H4 (cell line): ENCODE measurements at regions not wholly inside any gene's neighbourhood (a gene's known extent, or its start where the extent isn't known, plus 50 kb on each side); places are given as distances from the start of the nearest gene placed in this dataset.
"Not testable (repeated sequence)": the region's sequence is repeated elsewhere in the genome, so short reads cannot be mapped to it uniquely, and the experiment has no call there.

ENCODE experiments used
- DNase-seq: peaks from one replicate; pipeline ENCODE4 v3.0.0-alpha.2; 2015; ENCODE audit warnings: low spot score

DNA sequence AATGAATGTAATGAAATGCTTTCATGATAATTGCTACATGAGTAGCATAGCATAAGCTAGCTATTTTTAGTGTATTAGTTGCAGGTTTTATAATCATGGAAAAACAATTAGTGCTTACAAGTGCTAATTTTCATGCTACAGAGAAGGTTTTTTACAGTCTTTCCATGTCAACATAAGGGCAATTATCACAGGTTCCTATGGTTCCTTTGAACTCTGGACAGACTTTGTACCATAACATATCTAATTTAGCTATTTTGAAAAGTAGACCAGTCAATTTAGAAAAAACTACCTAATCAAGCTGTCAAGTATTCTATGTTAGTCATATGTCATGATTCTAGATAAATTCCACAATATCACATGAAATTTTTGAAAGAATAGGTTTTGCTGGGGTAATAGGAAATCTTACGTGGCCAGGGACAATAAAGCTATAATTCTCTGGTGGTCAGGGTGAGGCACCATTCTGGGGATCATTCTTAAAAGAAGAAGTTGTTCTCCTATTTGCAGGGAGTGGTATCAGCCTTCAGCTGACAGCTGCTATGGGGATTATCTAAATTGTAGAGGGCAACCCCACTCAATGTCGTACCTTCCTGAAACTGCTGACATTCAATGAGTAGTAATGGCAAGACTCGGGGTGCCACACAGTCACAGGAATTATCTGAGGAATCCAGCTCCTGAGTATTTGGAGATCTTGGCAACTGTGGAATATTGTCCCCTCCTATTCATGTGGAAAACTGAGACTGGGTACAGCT is 724.0 kb upstream of the LINC00305 start:
- DNase-seq = no peak

DNA sequence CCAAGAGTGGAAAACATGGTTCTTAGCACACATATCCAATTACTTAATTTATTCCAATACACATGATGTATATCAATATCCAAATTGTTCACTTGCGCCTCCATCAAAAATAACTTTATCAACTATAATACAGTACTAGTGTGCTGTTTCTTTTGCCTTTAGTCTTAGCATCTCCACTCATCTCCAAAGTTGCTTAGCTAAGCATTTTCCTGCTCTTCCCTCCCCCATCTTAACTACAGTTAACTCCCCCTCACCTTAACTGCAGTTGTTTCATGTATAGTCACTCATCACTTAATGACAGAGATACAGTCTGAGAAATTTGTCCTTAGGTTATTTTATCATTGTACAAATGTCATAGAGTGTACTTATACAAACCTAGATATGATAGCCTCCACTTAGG is 705.2 kb upstream of the LINC00305 start:
- no peak for DNase-seq

DNA sequence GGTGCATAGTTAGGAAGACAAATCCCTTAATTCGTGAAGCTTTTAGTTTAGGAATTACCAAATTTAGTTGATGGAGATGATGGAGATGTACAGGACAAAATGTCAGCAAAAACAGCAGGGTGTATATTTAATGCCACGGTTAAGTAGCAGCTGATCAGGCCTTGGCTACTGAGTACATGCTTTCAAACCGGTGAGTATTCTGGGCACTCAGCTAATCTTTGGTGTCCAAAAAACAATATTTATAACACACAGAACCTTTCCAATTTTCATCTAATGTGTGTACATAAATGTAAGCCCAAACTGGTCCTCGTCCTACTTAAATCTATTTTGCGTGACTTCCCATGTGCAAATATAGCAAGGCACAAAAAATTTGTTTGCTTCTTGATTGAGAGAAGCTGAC is 703.4 kb upstream of the LINC00305 start:
- DNase-seq = no peak

DNA sequence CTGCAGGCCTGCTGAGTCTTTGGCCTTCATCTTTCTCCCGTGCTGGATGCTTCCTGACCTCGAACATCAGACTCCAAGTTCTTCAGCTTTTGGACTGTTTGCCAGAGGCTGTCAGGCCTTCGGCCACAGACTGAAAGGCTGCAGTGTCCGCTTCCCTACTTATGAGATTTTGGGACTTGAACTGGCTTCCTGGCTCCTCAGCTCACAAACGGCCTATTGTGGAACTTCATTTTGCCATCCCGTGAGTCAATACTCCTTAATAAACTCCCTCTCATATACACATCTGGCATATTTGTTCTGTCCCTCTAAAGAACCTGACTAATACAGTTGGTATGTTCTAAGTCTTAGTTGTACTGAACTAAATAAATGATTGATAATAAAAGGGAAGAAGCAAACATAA is 702.8 kb upstream of the LINC00305 start:
- DNase-seq = no peak

DNA sequence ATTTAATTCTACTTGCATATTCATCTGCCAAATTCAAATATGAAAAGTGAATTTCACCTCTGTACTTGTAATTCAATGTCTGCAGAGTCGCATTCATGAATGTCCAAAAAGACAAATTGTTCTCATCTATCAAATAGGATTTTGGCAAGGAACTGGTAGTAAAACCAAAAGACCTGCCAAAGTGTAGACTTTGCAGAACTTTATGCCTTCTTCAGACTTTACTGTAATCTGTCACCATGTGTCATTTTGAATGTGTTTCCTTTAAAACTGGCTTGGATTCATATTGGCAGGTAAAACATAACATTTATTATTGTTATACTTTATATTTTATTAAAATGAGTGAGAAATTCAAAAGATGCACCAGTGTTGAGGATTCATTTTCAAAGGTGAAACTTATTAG is 701.9 kb upstream of the LINC00305 start:
- no peak for DNase-seq

DNA sequence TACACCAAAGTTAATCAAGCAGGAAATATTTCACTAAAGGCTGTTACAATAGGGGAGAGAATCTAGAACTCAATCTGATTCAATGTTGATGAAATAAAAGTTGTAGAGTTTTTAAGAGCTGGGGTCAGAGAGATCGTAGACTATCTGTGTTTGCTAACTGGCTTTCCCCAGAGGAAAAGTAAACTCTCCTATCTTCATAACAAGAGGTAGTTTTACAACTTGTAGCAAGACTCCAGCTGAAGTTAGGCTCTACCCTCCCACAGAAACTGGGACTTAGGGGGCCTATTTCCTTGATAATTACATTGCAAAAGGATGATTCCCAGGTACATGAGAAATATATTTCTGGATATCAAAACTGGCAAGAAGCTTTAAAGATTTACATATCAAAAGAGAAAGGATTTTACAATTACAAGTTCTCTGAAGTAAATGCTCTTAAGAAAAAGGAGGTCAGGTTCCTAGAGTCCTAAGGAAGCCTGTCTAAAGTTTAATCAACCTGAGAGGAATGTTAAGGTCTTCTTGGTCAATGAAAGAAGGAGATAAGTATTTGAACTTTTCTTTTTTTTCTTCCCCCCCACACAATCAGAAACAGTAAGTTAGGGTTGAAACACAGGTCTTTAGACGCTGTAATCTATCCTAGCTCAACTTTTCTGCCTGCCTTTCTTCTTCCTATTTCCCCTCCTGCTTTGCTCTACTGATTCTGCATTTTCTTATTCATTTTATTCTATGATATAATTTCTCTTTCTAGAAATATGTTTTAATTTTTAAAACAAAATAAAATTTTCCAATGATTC is 692.2 kb upstream of the LINC00305 start:
- no peak for DNase-seq

DNA sequence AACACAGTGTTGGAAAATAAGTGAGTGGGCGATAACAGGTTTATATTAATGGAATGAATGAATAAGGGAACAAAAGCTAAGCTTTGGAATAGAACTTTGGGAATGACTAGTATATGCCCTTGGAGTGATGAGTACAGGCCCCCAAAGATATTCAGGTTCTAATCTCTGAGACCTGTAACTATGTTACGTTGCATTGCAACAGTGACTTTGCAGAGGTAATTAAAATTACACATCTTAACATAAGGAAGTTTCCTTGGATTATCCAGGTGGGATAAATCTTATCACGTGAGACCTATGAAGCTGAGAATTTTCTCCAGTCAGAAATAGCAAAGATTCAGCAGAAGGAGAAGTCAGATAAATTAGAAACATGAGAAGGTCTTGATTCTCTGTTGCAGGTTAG is 661.5 kb upstream of the LINC00305 start:
- DNase-seq = no peak

DNA sequence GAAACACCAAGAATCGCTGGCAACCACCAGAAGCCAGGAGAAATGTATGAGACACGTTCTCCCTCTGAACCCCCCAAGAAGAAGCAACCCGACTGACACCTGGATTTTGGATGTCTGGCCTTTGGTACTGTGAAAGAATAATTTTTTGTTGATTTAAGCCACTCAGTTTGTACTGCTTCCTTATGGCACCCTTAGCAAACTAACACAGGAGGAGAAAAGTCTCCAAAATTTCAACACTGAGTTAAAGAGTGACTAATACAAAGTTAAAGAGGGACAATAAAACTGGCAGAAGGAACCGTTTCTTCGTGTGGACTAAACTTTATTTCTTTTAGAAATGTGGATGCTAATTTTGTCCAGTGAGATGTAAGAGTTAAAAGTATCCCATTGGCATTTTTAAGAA is 660.9 kb upstream of the LINC00305 start:
- no peak for DNase-seq

DNA sequence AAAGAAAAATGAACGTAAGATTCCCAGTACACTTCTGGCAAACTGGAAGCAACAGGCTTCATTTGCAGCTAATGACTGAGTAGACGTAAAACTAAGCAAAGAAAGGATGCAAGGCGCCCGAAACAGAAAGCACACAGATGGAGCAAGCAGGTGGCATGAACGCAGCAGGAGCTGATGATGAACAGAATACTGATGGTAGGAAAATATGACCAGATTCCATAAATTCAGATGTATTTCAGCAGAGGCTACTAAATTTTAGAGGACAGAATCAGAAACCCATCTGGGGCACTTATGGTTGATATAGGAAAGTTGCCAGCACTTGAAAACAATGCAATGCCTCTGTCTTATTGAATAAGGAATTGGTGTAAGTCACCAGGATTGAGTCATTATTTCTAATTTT is 658.7 kb upstream of the LINC00305 start:
- no peak for DNase-seq

DNA sequence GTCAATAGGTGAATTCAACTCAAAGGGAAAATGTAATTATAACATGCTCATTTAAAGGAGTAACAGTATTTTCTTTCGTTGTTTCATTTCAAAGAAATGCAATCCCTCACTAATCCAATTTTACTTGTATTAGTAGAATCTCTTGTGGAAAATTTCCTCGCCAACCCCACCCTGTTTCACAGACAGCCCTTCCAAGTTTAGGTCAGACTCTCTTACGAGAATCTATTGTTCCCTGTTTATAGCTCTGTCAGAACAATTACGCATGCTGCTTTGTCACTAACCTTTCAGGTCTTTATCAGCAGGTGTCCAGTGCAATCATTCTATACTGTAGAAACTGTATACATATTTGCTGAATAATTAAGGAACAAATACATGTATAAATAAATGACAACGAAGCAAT is 657.8 kb upstream of the LINC00305 start:
- DNase-seq = no peak

DNA sequence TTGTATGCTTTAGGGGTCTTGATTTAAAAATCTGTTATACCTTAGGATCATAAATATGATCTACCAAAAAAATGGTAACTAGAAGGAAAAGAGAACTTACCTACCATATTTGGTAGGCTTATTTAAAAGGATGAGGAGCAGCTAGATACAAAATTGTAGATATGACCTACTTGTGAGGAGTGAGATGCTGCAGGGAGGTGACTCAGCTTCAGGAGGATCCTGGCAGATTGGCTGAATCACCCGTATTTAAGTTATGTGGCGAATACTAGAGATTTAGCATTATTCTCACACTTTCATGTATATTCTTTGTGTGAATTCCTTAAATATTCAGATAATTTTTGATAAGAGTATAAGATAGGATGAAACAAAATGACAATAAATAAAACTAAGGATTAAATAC is 657.3 kb upstream of the LINC00305 start:
- DNase-seq = no peak

DNA sequence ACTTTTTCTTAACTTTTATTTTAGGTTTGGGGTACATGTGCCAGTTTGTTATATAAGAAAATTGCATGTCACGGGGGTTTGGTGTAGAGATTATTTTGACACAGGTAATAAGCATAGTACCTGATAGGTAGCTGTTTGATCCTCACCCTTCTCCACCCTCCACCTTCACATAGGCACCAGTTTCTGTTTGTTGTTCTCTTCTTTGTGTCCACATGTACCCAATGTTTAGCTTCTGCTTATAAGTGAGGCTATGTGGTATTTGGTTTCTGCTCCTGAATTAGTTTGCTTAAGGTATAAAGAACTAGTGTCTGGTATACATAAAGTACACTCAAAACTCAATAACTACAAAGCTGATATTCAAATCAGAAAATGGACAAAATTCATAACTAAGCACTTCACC is 654.6 kb upstream of the LINC00305 start:
- no peak for DNase-seq

DNA sequence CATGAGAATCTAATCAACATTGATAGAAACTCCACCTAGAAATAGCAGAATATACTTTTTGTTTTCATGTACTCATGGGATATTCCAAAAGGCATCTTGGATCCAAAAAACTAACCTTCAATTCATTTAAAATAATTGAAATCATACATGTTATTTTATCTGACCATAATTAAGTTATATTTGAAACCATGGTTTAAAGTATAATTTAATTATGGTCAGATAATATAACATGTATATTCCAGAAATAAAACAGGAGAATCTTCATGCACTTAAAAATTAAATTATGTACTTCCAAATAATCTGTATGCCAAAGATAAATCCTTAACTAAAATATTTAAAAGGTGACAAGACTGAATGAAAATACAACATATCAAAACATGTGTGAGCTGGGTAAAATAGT is 651.3 kb upstream of the LINC00305 start:
- DNase-seq = no peak

DNA sequence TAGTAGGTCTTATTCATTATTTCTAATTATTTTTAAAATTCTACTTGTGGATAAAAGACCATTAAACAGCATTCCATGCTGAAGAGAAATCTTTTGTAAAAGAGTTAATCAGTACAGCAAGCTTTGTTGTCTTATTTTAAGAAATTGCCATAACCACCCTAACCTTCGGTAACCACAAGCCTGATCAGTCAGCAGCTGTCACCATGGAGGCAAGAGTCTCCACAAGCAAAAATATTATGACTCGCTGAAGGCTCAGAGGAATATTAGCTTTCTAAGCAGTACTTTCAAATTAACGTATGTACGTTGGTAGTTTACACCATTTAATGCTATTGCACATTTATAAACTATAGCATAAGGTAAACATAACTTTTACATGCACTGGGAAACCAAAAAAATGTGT is 650.5 kb upstream of the LINC00305 start:
- no peak for DNase-seq

DNA sequence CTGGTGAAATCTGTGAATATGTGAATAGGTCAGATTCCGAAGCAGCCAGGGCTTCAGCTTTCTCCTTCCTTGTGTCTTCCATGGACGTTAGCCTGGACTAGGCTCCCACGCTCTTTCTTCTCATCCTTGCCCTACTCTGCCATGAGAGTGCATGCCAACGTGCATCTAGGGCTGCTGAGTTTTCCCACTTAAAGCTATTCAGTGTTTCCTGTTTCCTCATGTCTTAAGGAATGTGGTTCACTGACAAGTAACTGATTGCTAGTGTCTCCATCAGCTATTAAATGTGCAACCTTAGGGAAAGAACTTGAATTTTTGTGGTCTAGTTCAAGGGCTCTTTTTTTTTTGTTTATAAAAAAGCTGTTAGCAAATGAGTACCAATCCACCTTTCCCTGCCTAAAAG is 642.3 kb upstream of the LINC00305 start:
- DNase-seq = peak; percentile 29

DNA sequence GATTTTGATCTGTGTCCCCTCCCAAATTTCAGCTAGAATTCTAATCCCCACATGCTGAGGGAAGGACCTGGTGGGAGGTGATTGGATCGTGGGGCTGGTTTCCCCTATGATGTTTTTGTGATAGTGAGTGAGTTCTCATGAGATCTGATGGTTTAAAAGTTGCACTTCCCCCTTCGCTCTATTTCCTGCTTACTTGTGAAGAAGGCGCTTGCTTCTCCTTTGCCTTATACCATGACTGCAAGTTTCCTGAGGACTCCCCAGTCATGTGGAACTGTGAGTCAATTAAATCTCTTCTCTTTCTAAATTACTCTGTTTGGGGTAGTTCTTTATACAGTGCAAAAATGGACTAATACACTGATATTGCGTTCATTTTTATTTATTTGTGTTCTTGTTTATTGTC is 636.8 kb upstream of the LINC00305 start:
- DNase-seq = no peak

DNA sequence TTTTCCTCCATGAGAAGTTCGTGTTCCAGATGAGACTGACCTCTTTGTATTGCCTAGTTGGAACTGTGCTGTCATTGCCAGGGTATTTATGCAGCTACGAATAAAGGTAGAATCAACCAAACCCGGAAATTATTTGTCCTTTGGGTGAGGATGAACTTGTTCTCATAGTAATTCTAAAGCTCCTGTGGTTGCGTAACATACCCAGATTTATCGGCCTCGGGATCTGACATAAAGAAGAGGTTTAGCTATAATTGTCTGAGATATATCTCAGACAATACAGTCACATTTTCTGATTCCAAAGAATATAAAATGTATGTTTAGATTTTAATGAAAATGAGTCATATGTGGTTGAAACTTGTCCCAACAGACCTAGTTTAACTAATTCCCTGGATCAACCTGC is 628.7 kb upstream of the LINC00305 start:
- DNase-seq = no peak

DNA sequence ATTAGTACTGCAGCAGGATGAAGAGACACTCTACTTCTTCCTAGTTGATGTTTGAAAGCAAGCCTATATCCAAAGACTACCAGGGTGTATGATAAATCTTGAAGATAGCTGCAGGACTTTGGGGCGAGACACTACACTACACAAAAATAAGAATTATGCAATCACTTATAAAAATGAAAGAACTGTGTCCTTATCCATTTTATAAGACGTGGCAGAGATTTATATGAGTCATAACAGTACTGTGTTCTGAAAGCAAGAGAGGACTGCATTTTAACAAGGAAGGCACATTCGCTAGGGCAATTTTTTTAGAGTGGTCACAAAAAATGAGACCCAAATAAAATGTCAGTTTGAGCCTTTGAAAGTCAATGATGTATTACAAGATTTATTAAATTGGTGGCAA is 617.0 kb upstream of the LINC00305 start:
- no peak for DNase-seq

DNA sequence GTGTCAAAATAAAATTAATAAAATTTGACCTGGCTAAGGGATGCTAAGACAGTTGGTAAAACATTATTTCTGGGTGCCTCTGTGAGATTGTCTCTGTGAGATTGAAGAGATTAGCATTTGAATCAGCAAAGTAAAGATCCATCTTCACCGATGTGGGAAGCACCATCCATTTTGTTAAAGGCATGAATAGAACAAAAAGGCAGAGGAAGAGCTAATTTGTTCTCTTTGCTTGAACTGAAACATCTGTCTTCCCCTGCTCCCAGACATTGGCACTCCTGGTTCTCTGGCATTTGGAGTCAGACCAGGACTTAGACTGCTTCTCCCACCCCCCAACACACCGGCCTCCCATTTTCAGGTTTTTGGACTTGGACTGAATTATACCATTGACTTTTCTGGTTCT is 603.8 kb upstream of the LINC00305 start:
- DNase-seq = no peak

DNA sequence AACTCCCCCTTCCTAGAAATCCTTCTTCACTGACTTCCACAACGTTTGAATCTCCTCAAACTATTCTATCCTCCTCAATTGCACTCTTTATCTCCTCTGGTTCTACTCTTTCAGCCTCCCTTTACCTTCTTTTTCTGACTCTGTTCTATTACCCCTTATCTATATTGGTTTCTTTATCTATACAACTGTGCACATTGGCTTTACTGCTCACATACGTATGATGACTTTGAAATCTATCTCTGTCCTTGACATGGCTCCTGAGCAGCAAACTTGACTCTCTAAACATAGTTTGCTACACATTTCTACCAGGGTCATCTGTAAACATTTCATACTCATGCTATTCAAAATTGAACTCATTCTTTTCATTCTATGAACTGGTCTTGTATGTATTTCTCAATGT is 601.0 kb upstream of the LINC00305 start:
- DNase-seq = no peak

DNA sequence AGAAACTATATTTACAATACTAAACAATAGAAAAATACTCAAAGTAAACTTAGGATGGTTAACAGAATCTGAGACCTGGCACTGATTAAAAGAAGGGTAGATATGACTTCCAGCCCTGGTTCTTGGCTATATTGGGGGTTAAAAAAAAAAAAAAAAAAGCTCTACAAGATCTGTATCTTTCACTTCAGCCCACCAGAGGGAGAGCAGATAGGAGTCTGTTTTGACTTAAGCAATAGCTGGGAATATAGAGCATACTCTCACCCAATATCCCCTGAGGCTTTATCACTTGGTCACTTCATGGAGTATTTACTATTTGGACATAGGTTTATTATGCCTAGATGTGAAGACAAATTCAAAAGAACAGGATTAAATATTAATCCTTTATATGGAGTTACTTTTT is 598.9 kb upstream of the LINC00305 start:
- DNase-seq = no peak

DNA sequence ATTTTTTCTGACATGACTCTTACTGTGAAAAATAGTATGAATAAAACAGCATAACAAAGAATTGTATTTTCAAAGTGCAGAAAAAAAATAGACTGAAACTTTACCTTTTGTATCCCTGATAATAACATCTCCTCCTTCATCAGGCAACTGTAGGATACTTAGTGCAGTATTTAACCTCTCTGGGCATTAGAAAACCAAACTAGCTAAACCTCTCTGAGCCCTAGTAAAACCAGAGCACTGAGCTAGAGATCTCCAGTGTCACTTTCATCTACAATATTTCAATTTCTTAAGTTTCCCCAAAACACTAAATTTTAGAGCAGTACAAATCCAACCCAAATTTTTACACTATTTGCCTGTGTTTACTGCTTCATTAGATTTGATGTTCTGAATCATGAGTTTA is 594.0 kb upstream of the LINC00305 start:
- DNase-seq = no peak

DNA sequence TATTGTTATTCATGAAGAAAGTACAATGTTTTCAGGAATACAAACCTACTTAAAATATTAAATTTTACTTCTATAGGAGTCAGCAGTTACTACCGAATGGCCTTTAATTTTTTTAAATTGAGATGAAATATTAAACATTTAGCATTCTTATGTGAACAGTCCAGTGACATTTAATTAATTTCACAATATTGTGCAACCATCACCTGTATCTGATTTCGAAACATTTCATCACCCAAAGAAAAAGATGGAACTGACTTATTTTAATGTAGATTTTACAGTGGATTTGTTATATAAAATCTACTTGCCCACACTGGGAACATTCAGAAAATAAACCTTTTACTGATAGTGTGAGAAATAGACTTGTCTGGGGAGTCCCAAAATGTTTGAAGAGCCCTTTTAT is 585.2 kb upstream of the LINC00305 start:
- no peak for DNase-seq

DNA sequence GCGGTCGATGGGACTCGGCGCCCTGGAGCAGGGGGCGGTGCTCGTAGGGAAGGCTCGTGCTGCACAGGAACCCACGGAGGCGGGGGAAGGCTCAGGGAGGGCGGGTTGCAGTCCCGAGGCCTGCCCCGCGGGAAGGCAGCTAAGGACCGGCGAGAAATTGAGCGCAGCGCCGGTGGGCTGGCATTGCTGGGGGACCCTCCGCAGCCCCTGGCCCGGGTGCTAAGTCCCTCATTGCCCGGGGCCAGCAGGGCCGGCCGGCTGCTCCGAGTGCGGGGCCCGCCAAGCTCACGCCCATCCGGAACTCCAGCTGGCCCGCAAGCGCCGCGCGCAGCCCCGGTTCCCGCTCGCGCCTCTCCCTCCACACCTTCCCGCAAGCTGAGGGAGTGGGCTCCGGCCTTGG is 576.8 kb upstream of the LINC00305 start:
- not testable (repeated sequence) for DNase-seq
